ENCODE measurements at regions not wholly inside any gene's neighbourhood (a gene's known extent, or its start where the extent isn't known, plus 50 kb on each side); places are given as distances from the start of the nearest gene placed in this dataset.
A peak's percentile ranks its signal among the peaks of the same experiment; 100 is the strongest.

DNA sequence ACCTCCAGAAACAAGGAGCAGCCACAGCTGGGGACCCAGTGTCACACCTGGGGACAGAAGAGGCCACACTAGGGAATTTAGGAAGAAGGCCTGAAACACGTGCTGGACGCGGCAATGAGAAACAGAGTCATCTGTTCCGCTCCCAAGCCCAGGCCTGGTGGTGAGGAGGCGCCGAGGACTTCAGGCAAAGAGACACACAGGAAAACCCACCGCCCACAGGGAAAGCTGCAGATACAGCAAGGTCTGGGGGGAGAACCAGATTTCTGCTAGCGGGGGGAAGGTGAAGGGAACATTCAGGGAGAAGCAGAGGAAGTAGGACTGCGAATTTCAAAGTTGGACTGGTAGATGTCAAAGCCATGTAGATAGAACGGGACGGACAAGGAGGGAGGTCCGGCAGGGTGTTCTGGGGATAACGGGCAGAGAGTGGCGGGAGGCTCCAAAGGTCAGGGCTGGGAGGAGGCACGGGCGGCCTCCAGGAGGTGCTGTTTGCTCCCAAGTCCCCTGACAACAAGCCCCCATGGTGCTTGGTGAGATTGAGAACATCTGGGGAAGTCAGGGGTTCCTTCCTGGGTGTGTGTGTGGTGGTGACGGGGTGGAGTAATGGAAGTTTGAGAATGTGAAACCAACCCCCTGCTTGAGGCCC, 351.7 kb upstream of the MYT1L start:
- 81% methylated on average over 17 of the region's 17 CpGs for WGBS (ENCODE audit: insufficient coverage, low coverage, low lambda C conversion rate, missing lambda C conversion rate)
- intact Hi-C loops (cut with DNase I): no loop called here

DNA sequence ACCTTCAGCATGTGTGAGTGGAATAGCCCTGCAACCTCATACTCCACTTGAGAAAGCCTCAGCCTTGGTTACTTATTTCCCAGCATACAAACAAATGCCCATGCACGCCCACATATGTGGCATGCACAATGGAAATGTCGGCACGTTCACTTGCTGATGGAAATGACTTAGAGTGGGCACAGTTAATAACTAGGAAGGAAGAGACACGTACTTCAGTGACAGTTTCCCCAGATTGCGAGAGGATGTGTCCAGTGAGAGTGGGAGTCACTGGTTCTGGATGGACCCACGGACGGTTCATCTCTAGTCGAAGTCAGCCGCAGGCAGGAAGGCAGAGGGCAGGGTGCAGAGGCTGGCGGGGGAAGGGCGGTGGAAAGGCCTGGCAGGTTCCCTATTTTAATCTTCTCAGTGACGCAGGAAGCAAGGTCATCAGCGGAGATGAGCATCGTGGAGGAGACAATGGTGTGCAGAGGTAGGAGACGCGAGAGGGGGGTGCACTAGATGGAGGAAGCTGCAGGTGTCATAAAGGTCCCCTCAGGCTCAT, 350.7 kb upstream of the MYT1L start:
- 16% methylated on average over 15 of the region's 16 CpGs for WGBS (ENCODE audit: insufficient coverage, low coverage, low lambda C conversion rate, missing lambda C conversion rate)
- Histone ChIP-seq H3K4me1 (no peaks in the 10 kb centered on the region), H3K9me3 (no peaks in the 10 kb centered on the region), H3K4me3 (no peak overlapping the region), H3K27me3 (no peaks in the 10 kb centered on the region), H3K27ac (no peak overlapping the region), H3K36me3 (no peaks in the 10 kb centered on the region)
- ATAC-seq: peak; percentile 22 to 40 (median 32)
- TF ChIP-seq CTCF (IDR thresholded peaks at IDR 0.05): no peak
- no peak for TF ChIP-seq POLR2A (IDR thresholded peaks at IDR 0.05)
- no peak for DNase-seq
- intact Hi-C loops (cut with DNase I): no loop called here

More for the DNA sequence above, 351.7 kb upstream of the MYT1L start:
- Histone ChIP-seq H3K9me3 (no peaks in the 10 kb centered on the region), H3K36me3 (no peaks in the 10 kb centered on the region), H3K4me1 (no peaks in the 10 kb centered on the region), H3K27me3 (no peaks in the 10 kb centered on the region), H3K4me3 (no peak overlapping the region), H3K27ac (no peak overlapping the region)
- ATAC-seq (no peak), DNase-seq (no peak)
- TF ChIP-seq POLR2A (IDR thresholded peaks at IDR 0.05) (no peak), CTCF (IDR thresholded peaks at IDR 0.05) (no peak)

- Histone ChIP-seq H3K4me3 (no peak overlapping the region), H3K36me3 (no peaks in the 10 kb centered on the region), H3K27ac (no peak overlapping the region), H3K27me3 (no peaks in the 10 kb centered on the region), H3K9me3 (no peaks in the 10 kb centered on the region), H3K4me1 (no peaks in the 10 kb centered on the region)
- TF ChIP-seq CTCF (IDR thresholded peaks at IDR 0.05) (no peak), POLR2A (IDR thresholded peaks at IDR 0.05) (no peak)
- ATAC-seq (no peak), DNase-seq (no peak)
- intact Hi-C loops (cut with DNase I): no loop called here
- WGBS (ENCODE audit: insufficient coverage, low coverage, low lambda C conversion rate, missing lambda C conversion rate): 71% methylated on average over 4 of the region's 4 CpGs
These were observed 350.0 kb upstream of the MYT1L start for GRCh38 chr2:2681085-2681484.

- intact Hi-C loops (cut with DNase I): no loop called here
- H3K4me3 ChIP-seq: no peak overlapping the region
- no peaks in the 10 kb centered on the region for H3K36me3 ChIP-seq
- DNase-seq: no peak
- no peak overlapping the region for H3K27ac ChIP-seq
- no peaks in the 10 kb centered on the region for H3K9me3 ChIP-seq
- TF ChIP-seq CTCF (IDR thresholded peaks at IDR 0.05): no peak
- TF ChIP-seq POLR2A (IDR thresholded peaks at IDR 0.05): no peak
- ATAC-seq: no peak
- 55% methylated on average over 6 of the region's 6 CpGs for WGBS (ENCODE audit: insufficient coverage, low coverage, low lambda C conversion rate, missing lambda C conversion rate)
- no peaks in the 10 kb centered on the region for H3K4me1 ChIP-seq
- no peaks in the 10 kb centered on the region for H3K27me3 ChIP-seq
These were observed 343.8 kb upstream of the MYT1L start for GRCh38 chr2:2674831-2675230.

Measured in right lobe of liver (tissue), 6 donors.